OCI-LY1 (cell line): ENCODE measurements at regions not wholly inside any gene's neighbourhood (a gene's known extent, or its start where the extent isn't known, plus 50 kb on each side); places are given as distances from the start of the nearest gene placed in this dataset.

Experiments used
- EZH2 ChIP-seq: fragments of 200-600 bp; sonication (generic), shearing (Covaris generic); IDR thresholded peaks from 2 replicates; pipeline ENCODE4 v1.8.0; 2017; ENCODE audit warnings: borderline replicate concordance, mixed run types, mild to moderate bottlenecking, antibody characterized with exemption, low read length, moderate library complexity, mixed read lengths
- TF ChIP-seq, protein P1 (sequence below): fragments of 200-600 bp; sonication (generic), shearing (Covaris generic); IDR thresholded peaks from 2 replicates; pipeline ENCODE4 v1.5.1; 2017; ENCODE audit warnings: mild to moderate bottlenecking, antibody characterized with exemption, low read length, moderate library complexity, mixed read lengths

DNA sequence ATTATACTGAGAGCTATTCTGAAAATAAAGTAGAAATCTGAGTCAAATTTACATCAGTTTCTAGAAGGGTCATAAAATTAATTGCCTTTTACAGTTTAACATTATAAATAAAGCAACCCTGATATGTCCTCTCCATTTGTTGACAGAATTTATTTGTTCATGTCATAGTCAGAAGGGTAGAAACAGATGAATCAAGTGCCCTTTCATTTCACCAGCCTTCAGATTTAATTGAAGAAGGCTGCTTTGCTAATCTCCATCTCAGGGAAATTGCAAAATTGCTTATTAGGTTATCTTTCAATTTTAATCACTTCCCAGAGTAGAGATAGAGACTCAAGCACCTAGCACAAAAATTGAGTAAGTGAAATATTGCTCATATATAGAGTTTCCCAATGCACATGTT lies 76.8 kb downstream of the ATXN7L3B start:
- TF ChIP-seq, protein P1, sequence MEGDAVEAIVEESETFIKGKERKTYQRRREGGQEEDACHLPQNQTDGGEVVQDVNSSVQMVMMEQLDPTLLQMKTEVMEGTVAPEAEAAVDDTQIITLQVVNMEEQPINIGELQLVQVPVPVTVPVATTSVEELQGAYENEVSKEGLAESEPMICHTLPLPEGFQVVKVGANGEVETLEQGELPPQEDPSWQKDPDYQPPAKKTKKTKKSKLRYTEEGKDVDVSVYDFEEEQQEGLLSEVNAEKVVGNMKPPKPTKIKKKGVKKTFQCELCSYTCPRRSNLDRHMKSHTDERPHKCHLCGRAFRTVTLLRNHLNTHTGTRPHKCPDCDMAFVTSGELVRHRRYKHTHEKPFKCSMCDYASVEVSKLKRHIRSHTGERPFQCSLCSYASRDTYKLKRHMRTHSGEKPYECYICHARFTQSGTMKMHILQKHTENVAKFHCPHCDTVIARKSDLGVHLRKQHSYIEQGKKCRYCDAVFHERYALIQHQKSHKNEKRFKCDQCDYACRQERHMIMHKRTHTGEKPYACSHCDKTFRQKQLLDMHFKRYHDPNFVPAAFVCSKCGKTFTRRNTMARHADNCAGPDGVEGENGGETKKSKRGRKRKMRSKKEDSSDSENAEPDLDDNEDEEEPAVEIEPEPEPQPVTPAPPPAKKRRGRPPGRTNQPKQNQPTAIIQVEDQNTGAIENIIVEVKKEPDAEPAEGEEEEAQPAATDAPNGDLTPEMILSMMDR, result no peak
- no peak for TF ChIP-seq EZH2
